ENCODE measurements at regions not wholly inside any gene's neighbourhood (a gene's known extent, or its start where the extent isn't known, plus 50 kb on each side); places are given as distances from the start of the nearest gene placed in this dataset.

DNA sequence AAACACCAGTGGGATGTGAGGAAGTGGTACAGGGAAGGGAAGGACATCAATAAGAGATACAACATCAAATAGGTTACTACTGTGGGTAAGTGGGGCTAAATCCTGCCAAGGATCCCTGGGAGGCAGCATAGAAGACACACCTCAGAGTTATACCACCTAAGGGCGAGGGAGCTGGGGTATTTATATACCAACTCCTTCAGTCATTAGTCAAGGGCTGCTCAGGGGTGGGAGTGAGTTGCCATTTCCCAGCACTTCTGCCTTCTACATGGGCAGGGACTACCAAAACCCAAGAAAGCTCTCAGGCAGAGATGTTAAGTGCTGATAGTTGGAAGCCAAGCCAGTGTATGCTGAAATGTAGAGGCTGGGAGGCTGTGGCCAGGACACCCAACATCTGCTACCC lies 57.5 kb upstream of the MARCHF10 start:
- TF ChIP-seq, protein P1, sequence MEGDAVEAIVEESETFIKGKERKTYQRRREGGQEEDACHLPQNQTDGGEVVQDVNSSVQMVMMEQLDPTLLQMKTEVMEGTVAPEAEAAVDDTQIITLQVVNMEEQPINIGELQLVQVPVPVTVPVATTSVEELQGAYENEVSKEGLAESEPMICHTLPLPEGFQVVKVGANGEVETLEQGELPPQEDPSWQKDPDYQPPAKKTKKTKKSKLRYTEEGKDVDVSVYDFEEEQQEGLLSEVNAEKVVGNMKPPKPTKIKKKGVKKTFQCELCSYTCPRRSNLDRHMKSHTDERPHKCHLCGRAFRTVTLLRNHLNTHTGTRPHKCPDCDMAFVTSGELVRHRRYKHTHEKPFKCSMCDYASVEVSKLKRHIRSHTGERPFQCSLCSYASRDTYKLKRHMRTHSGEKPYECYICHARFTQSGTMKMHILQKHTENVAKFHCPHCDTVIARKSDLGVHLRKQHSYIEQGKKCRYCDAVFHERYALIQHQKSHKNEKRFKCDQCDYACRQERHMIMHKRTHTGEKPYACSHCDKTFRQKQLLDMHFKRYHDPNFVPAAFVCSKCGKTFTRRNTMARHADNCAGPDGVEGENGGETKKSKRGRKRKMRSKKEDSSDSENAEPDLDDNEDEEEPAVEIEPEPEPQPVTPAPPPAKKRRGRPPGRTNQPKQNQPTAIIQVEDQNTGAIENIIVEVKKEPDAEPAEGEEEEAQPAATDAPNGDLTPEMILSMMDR (IDR thresholded peaks at IDR 0.05; ENCODE audit: insufficient read depth, low read length): no peak
- TF ChIP-seq POLR2AphosphoS5 (IDR thresholded peaks at IDR 0.05; ENCODE audit: low read depth) (no peak), REST (IDR thresholded peaks at IDR 0.05; ENCODE audit: insufficient replicate concordance, low read depth) (no peak), SPI1 (IDR thresholded peaks at IDR 0.05; ENCODE audit: borderline replicate concordance, low read depth) (no peak)

All from HL-60 (cell line).